Aorta (tissue), 5 donors: ENCODE measurements at regions not wholly inside any gene's neighbourhood (a gene's known extent, or its start where the extent isn't known, plus 50 kb on each side); places are given as distances from the start of the nearest gene placed in this dataset.
"Not testable (repeated sequence)": the region's sequence is repeated elsewhere in the genome, so short reads cannot be mapped to it uniquely, and the experiment has no call there.

Experiments used
- ATAC-seq: fragments of 200-7000 bp; cut with Tn5 transposase; one replicate; pipeline ENCODE4 v1.9.1; 2022; ENCODE audit warnings: moderate library complexity; ENCODE audit not compliant: low FRiP score
- DNase-seq, 2 donors: peaks; one replicate each; pipeline ENCODE4 v3.0.0-alpha.2; 2020
- H3K27ac ChIP-seq, 2 donors: one replicate each; pipeline ENCODE4 v1.5.1; 2013; ENCODE audit warnings: low read length in 2 of 2, mild to moderate bottlenecking in 2 of 2, moderate library complexity in 2 of 2, control low read depth in 1 of 2, inconsistent platforms in 1 of 2, low read depth in 1 of 2
- H3K27me3 ChIP-seq, 2 donors: one replicate each; pipeline ENCODE4 v1.6.1; 2013; ENCODE audit warnings: control low read depth in 1 of 2, low read length in 1 of 2, mild to moderate bottlenecking in 1 of 2, moderate library complexity in 1 of 2; ENCODE audit not compliant: insufficient read depth in 2 of 2, control insufficient read depth in 1 of 2
- H3K36me3 ChIP-seq, 2 donors: one replicate each; pipeline ENCODE4 v1.6.1; 2013; ENCODE audit warnings: control low read depth in 1 of 2, low read length in 1 of 2, mild to moderate bottlenecking in 1 of 2; ENCODE audit not compliant: insufficient read depth in 2 of 2, control insufficient read depth in 1 of 2
- H3K4me1 ChIP-seq, 2 donors: one replicate each; pipeline ENCODE4 v1.6.1; 2013; ENCODE audit warnings: low read length in 2 of 2, control low read depth in 1 of 2, mild to moderate bottlenecking in 1 of 2, moderate library complexity in 1 of 2; ENCODE audit not compliant: insufficient read depth in 2 of 2, control insufficient read depth in 1 of 2
- H3K4me3 ChIP-seq, 2 donors: one replicate each; pipeline ENCODE4 v1.5.1; 2013; ENCODE audit warnings: low read length in 2 of 2, control low read depth in 1 of 2, mild to moderate bottlenecking in 1 of 2
- H3K9me3 ChIP-seq: one replicate; pipeline ENCODE4 v1.6.1; 2013; ENCODE audit warnings: mild to moderate bottlenecking, low read length; ENCODE audit not compliant: control insufficient read depth
- WGBS, 2 donors: extraction: QIAGEN DNeasy Blood & Tissue Kit; methylation state at CpG; one replicate each; pipeline ENCODE4 v1.1.7; 2013; 5-methylcytosine and 5-hydroxymethylcytosine counted together
- intact Hi-C, 2 donors: fragments of 100-400 bp; cut with DNase I; formaldehyde crosslinking; loops; one replicate each; pipeline versions ENCODE4 v1.14.2 to v1.15.0; 2022
- donor health status: healthy with polysubstance abuse.
- donor health status: Bipolar disorder and iron deficiency.
- donor health status: DM: no; HTN: no; CAD: no.
- donor health status: DM: no; HTN: no; CAD: no.
- donor health status: DM: yes; HTN: yes; CAD: no.

GRCh38 chr21:6052109-6052508 is 4469.3 kb upstream of the TPTE start:
- H3K4me3 ChIP-seq, intact Hi-C loops, DNase-seq, ATAC-seq, H3K4me1 ChIP-seq, H3K27ac ChIP-seq, H3K36me3 ChIP-seq, H3K27me3 ChIP-seq, H3K9me3 ChIP-seq: not testable (repeated sequence)
- no CpG with 5 or more reads among the region's 5 CpGs for WGBS, 2 donors

GRCh38 chr21:6053145-6053544 is 4468.2 kb upstream of the TPTE start:
- intact Hi-C loops, H3K27ac ChIP-seq, ATAC-seq, H3K9me3 ChIP-seq, DNase-seq, H3K4me1 ChIP-seq, H3K36me3 ChIP-seq, H3K4me3 ChIP-seq, H3K27me3 ChIP-seq: not testable (repeated sequence)
- no CpG with 5 or more reads among the region's 25 CpGs for WGBS, 2 donors

GRCh38 chr21:6058997-6059396 is 4462.4 kb upstream of the TPTE start:
- H3K9me3 ChIP-seq, H3K4me1 ChIP-seq, DNase-seq, H3K36me3 ChIP-seq, intact Hi-C loops, H3K4me3 ChIP-seq, H3K27ac ChIP-seq, H3K27me3 ChIP-seq: not testable (repeated sequence)
- peak; percentile 52 for ATAC-seq
- WGBS, 2 donors = no CpG with 5 or more reads among the region's 9 CpGs

GRCh38 chr21:6060054-6060681 is 4461.2 kb upstream of the TPTE start:
- H3K36me3 ChIP-seq, H3K27me3 ChIP-seq, intact Hi-C loops, H3K4me1 ChIP-seq, H3K9me3 ChIP-seq, DNase-seq, H3K27ac ChIP-seq, H3K4me3 ChIP-seq: not testable (repeated sequence)
- no CpG with 5 or more reads among the region's 21 CpGs for WGBS, 2 donors
- ATAC-seq = peak; percentile 80

GRCh38 chr21:6066320-6066985 is 4454.9 kb upstream of the TPTE start:
- WGBS, 2 donors = no CpG with 5 or more reads among the region's 17 CpGs
- H3K9me3 ChIP-seq, H3K4me1 ChIP-seq, intact Hi-C loops, H3K27ac ChIP-seq, H3K4me3 ChIP-seq, H3K27me3 ChIP-seq, H3K36me3 ChIP-seq, DNase-seq, ATAC-seq: not testable (repeated sequence)

GRCh38 chr21:6068098-6068831 is 4453.1 kb upstream of the TPTE start:
- intact Hi-C loops, H3K27ac ChIP-seq, H3K4me1 ChIP-seq, H3K4me3 ChIP-seq, ATAC-seq, H3K36me3 ChIP-seq, H3K27me3 ChIP-seq, DNase-seq, H3K9me3 ChIP-seq: not testable (repeated sequence)
- WGBS, 2 donors = no CpG with 5 or more reads among the region's 31 CpGs

GRCh38 chr21:6070213-6070612 is 4451.2 kb upstream of the TPTE start:
- DNase-seq, H3K36me3 ChIP-seq, H3K27me3 ChIP-seq, H3K27ac ChIP-seq, H3K9me3 ChIP-seq, intact Hi-C loops, H3K4me3 ChIP-seq, ATAC-seq, H3K4me1 ChIP-seq: not testable (repeated sequence)
- 95 to 100% methylated on average over 1 of the region's 2 CpGs for WGBS, 2 donors

- H3K9me3 ChIP-seq, DNase-seq, H3K27ac ChIP-seq, intact Hi-C loops, H3K4me3 ChIP-seq, H3K27me3 ChIP-seq, ATAC-seq, H3K36me3 ChIP-seq, H3K4me1 ChIP-seq: not testable (repeated sequence)
- no CpG with 5 or more reads among the region's 5 CpGs for WGBS, 2 donors
These were observed 4448.7 kb upstream of the TPTE start for GRCh38 chr21:6072691-6073090.
